NCI-H1417 (cell line): ENCODE measurements at regions not wholly inside any gene's neighbourhood (a gene's known extent, or its start where the extent isn't known, plus 50 kb on each side); places are given as distances from the start of the nearest gene placed in this dataset.

Experiments
- DNase-seq, 3 experiments: peaks; one replicate each; lab custom pipeline; 2025; lab: John Stamatoyannopoulos, UW

DNA sequence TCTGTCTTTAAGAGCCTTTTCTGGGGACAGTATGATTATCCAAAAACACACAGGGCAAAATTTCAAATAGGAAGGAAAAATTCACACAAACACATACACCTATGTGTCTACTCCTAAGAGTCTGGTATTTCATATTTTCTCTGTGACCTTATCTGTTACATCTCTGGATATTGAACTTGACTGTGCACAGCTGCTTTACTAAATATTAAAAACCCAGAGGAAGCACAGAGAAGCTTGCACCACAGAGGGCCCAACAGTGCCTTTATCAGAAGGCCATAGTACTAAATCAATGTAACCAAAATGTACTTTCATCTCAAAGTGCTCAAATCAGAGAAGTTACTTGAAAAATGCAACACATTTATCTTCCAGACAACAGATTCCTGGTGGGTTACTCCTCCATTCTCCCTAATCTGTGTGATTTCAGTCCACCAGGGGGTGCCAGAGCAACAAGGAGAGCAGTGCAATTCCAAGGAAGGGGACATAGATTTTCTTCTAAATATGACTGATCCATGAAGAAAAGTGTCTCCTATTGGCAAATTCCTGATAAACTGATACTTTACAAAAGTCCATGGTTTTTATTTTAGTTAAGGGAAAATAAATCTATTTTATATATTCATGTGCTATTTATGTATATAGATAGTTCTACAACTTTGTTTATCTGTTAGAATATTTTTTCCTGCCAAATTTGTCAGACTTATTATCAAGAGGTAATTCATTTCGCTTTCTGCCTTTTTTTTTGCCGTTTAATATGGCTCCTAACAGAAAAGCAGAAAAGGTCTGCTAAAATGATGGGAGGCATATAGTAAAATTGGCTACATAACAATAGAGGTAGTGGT lies 617.6 kb downstream of the LRFN5 start:
- DNase-seq: peak; percentile 63 to 88 (median 87)

DNA sequence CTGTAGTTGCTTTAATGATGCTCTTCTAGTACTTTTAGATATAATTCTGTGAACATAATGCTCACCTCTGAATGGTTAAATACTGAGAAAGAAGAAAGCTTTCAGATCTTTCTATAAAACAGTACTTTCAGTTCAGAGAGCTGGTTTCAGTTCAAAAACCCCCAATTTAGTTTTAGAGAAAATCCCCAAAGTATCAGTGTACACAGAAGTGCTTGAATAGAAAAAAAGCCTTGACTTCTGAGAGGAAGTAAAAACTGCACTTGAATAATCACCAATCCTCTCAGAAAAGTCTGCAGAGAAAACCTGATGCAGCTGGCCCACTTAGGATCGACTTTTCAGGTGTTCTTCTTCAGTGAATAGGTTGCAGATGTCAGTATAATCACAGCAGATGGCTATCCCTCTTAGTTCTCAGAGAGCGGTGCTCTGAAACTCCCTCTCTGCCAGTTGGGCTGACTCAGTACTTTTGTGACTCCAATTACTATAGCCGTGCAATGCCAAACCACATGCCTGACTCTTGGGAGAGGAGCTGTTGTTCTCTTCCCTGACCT lies 616.3 kb downstream of the LRFN5 start:
- DNase-seq: peak; percentile 26 to 87 (median 80)

DNA sequence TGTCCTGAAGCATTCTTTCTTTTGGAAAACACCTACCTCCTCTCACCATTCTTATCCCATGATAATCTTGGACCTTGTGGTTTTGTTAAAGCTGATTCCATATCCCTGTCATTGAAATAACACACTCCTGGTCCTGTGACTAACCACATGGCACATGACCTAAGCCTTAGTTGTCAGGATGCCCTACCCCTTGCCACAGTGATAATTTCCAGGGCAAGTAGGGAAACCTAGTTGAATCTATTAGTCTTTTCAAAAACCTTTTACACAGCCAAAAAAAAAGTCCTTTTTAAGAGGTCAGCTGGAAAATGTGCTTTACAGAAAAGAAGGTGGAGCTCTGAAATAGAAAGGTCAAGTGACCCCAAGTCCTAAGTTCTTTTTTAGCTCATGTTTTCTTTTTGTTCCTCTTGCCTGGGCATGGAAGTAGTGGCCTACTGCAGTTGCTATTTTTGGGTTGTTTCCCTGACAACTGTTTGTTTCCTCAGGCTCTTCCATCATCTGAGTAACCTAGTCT lies 608.4 kb downstream of the LRFN5 start:
- DNase-seq: peak in 1 of 3 experiments; percentile 38

DNA sequence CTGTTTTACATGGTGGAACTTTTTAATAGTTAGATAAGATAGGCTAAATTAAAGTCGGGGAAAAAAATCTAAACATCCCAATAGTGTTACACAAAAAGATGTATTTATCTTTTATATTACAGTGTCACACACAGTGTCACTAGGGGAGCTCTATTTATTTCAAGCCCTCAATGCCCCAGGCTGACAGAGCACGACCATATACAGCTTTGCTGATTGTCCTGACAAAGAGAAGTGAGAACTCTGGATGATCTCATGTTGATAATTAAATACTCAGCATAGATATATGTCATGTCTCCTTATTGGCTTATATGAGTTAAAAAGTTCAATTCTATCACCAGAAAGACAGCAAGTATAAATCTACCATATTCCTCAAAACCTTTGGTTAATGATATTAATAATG lies 594.3 kb downstream of the LRFN5 start:
- peak in 1 of 3 experiments; percentile 22 for DNase-seq

DNA sequence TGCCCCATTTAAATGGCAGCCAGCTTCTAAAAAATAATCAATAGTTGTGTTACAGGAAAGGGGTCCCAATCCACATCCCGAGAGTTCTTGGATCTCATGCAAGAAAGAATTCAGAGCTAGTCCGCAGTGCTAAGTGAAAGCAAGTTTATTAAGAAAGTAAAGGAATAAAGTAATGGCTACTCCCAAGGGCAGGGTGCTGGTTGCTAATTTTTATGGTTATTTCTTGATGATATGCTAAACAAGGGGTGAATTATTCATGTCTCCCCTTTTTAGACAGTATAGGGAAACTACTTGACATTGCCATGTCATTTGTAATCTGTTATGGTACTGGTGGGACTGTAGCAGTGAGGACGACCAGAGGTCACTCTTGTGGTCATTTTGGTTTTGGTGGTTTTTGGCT lies 591.3 kb downstream of the LRFN5 start:
- DNase-seq: no peak

DNA sequence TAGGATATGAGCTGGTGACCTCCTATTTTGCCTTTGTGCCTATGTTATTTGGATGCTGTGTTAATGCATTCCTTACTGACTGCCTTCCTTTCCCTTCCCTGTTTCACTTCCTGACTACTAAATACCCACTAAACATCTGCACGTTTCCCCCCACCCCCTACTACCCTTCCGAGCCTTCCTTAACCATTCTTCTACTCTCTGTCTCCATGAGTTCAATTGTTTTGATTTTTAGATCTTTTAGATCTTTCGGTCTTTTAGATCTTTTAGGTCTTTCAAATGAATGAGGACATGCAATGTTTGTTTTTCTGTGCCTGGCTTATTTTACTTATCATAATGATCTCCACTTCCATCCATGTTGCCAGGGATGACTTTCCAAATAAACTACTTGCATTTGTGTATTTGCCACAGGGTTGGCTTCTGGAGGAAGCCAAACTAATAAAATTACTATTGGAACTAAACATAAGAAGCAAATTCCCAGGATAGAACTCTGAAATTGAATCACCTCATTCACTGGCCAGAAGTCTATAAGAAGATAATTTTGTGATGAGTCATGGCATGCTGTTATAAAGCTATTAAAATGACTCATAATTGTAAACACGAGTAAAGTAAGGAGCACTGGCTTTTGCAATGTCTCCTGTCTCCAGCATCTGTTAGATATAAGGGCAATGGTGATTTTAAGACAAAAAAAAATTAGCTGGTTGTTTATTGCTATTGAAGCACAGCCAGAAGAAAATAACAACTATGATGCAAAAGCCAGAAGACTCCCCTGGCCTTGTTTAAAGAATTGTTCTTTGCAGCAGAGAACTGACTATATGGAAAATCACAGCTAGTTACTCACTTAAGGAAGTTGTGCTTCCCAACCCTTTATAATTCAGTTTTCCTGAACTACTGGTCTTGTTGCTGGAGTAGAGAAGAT lies 586.3 kb downstream of the LRFN5 start:
- peak in 1 of 3 experiments; percentile 18 for DNase-seq

DNA sequence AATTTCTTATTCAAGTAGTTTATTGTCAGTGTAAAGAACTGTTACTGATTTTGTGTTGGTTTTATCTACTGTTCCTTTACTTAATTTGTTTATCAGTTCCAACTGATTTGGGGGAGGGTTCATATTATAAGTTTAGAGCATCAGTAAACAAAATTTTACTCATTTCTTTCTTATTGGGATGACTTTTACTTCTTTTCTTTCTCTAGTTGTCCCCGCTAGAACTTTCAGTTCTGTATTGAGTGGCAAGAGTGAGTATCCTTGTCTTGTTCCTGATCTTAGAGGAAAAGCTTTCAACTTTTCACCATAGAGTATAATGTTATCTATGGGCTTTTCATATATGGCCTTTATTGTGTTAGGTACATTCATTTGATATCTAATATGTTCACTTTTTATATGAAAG lies 584.1 kb downstream of the LRFN5 start:
- DNase-seq: no peak

DNA sequence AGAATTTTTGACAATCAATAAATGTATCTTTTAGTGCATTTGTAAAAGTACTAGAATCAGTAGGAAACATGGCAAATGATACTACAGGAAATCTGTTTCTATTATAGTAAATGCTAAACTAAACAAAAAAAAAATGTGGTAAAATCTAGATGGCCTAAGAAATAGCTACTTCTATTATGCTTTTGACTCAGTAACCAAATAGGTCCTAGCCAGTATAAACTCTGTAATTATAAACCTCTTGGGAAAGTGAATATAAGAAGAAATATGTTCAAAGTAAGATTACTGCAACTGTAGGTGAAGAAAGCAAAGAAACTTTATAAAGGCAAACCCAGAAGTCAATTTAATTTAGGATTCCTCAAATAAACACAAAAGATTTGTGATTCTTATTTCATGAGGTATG lies 581.2 kb downstream of the LRFN5 start:
- DNase-seq: no peak

DNA sequence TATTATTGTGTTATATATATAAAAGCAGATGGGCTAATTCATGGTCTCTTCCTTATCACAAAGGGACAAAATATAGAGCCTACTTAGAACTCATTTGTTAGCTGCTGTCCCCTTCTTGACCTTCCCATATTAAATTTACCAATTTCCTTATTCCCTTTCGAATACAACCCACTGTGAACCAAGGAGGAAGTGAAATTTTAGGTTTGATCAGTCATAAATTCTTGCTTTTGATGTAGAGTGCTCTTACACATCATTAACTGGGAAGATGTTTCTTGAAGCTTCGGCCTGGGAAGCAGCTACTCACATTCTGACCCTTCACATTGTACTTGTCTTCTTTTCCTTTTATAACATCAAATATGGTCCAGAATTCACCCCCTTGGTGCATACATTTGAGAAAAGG lies 579.0 kb downstream of the LRFN5 start:
- no peak for DNase-seq

DNA sequence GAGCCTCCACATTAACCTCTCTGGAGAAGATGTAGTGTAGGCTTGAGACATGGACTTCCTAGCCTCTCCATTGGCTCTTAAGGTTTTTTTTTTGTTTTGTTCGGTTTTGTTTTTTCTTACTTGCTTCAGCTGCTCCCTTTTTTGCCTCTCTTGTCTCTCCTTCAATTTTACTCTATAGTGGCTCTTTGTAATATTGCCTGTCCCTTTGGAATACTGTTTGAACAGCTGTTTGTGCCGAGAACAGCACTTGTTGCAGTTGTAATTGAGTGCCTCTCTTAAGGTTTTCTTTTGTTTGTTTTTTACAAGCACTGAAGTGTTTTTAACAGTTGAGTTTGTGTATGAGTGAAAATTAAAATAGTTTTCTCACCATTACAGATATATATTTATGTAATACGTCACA lies 567.7 kb downstream of the LRFN5 start:
- peak; percentile 65 to 95 (median 95) for DNase-seq

DNA sequence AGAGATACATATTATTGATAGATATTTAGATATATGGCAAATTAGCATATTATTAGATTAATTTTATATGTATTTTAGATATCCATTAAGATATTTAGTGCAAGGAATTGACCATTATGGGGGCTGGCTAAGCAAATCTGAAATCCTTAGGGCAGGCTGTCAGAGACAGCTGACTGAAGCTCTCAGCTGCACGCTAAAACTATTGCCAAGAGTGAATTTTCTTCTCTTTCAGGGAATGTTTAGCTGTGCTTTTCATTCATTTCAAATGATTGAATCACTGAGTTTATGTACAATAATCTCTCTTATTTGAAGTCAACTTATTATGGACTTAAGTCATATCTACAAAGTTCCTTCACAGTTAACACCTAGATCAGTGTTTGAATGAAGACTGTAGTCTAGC lies 566.5 kb downstream of the LRFN5 start:
- DNase-seq: no peak

DNA sequence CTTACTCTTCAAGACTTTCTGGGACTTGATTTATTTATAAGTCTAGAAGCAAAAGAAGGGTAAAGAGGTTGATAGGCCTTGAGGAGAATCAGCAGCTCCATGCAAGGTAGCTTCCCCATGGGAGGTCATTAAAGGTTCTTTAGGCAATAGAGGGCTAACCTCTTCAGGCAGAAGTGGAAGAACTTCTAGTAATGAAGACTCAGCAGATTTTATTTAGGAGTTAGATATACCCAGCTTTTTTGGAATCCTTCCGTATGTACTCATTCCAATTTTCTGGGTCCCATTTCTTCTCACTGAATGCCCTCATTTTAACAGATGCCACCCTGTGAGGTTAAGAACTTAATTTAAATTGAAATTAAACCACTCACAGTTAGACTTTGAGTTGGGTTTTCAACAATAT lies 565.6 kb downstream of the LRFN5 start:
- no peak for DNase-seq

DNA sequence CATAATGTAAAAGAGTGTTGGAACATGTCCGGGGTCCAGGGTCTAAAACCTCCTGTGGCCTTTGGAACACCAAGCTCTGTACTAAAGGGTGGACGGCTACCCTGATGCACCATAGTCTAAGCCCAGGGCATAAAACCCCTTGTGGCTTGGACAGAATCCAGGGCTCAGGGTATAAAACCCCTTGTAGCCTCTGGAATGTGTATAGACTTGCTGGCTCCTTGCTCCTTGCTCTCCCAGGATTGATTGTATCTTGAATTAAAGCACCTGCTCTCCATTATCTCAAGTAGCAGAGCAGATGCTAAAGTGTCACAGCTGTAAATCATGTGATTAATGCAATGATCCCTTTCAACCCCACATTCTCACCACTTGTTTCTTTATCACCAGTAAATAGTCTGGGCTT lies 556.5 kb downstream of the LRFN5 start:
- peak; percentile 15 to 80 (median 78) for DNase-seq

DNA sequence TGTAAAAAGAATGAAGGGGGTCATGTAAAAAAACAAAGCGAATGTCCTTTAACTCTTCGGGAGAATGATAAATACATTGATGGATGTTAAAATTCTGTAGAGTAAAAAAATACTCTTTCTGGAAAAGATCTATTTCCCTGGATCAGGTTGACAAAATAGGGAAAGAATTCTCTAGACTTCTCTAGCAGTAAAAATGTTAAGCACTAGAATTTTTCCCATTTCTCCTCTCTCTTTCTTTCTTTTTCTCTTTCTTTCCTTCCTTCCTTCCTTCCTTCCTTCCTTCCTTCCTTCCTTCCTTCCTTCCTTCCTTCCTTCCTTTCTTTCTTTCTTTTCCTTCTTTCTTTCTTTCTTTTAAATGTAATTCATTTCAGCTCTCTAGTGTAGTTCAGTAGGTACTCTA lies 552.5 kb downstream of the LRFN5 start:
- no peak for DNase-seq

DNA sequence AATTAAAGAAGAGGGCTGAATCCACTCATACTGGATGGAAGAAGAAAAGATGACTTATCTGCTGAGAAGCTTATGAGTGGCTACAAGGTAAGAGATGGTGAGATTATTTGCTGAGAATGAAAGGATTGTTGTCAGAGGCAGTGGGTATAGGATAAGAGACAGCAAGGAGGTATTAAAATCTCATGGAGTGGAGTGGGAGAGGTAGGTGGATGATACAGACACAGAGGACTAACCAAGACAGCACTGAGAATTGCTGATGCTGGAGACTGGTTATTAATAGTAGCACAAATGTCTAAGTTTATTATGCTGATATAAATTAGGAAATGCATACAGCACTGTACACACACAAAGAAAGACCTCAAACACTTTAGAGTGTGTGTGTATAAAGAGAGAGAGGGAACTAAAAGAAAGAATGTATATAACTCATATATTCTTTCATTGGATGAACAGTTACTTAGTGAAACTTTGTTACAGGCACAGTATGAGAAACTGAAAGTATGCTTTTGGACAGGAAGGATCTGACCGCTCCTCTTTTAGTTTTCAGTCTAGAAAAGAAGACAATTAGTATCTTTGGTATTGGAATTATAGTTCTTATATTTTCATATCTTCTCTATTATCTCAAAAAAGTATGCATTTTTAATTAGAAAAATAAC lies 543.1 kb downstream of the LRFN5 start:
- no peak for DNase-seq

DNA sequence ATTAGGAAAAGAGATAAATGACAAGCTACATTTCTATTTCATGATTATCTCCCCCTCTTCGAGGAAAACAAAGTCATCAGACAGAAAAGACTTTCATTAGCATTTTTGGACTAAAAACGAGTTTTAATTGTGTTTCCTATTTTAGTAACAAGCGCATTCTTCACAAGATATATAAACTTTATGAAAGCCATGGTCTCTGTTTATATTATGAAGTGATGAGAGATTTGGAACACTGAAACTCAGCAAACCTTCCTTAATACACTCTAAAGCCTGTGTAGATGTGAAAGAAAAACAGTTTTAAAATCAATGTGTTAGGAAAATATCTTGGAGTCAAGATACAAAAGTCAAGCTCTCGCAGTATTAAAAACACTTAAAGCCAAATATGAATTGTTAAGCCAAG lies 539.1 kb downstream of the LRFN5 start:
- no peak for DNase-seq

DNA sequence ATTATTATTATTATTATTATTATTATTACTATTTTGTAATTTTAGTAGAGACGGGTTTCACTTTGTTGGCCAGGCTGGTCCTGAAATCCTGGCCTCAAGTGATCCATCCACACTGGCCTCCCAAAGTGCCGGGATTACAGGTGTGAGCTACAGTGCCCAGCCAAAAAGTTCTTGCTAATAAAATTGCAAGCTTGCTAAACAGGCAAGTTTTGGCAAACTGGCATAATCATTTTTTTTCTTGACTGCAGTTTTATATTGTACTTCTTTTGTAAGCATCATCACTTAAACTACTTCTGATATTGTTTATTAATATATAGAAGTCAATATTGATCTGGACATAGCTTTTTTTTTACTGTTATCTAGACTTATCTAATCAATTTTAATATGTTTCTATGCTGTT lies 536.4 kb downstream of the LRFN5 start:
- no peak for DNase-seq

DNA sequence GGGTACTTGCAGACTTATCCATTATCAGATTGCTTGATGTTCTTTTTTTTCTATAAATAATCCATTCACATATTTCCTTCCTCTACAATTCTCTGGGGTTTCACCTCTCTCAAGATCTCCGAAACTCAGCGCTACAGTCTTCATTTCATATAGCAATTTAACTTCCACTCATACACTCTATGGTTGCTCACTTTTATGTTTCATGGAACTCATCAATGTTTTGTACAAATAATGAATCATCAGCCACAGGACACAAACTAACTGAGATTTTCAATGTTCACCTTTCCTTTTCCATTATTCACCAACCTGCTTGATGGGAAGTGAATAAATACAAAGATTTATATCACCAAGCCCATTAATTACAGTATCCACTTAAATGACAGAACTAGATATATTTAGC lies 534.7 kb downstream of the LRFN5 start:
- DNase-seq: peak in 1 of 3 experiments; percentile 55

DNA sequence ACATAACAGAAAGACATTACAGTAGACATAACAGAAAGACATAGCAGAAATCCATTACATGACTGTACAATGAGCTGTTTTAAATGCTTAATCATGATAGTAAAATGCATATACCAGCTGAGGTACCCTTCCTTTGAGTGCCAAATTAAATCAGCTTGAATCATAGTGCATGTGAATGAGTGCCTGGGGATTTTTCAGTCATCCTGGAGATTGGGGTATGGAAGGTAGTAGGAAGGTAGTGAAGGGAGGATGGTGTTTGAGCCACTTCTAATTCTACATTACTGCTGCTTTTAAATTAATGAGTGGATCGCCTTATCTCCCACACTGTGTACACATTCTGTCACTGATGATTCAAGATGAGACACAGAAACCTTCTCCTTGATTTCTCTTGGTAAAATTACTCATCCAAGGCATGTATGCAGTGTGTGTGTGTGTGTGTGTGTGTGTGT lies 534.2 kb downstream of the LRFN5 start:
- DNase-seq: peak in 1 of 3 experiments; percentile 14

DNA sequence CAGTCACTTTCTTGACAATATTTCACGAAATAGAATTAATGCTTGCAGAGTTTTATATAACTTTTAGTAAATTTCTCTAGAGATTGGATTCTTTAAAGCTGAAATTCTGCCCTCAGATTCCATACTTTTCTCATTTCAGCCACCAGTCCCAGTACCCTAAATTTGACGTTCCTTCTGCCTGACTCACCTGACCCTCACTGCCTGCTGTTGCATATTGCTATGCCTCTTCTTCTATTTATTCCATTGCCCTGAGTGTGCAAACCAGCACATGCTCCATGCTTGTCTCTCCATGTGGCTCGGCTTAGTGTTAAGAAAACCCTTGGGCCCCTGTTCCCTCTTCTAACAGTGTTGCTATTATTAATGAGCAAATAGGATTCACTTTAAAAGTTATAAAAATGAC lies 533.3 kb downstream of the LRFN5 start:
- DNase-seq: no peak

DNA sequence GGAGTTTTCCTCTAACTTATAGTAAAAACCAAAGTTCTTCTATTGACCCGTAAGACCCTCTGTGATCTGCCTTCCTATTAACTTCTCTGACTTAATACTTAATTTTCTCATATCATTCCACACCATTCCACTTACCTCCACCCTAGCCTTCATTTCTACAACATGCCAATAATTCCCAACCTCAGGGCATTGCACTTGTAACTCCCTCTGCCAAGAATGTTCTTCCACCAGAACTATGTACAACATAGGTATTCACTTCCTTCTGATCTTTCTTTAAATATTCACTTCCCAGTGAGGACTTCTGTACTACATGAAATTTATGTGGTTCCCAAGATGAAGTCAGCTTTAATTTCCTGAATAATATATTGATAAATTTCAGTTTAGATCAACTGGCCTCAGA lies 531.7 kb downstream of the LRFN5 start:
- no peak for DNase-seq

DNA sequence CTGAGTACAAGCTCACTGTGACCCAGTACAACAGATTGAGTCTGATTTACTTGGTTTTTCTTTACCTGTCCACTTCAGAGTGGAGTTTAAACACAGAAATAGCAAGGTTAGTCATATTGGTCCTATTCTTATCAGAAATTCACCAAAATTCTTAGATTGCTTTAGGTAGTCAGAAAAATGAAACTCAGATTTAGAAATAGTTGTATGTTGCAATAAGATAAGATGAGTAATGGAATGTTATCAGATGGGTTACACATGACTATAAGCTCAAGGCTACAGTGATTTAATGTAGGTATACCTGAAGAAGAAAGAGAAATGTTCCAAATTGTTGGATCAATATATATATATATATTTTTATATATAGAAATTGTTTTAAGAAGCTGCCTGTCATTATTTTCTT lies 524.1 kb downstream of the LRFN5 start:
- no peak for DNase-seq
